IPS-18a (cell line): ENCODE measurements at regions not wholly inside any gene's neighbourhood (a gene's known extent, or its start where the extent isn't known, plus 50 kb on each side); places are given as distances from the start of the nearest gene placed in this dataset.

Experiments
- H3K27ac ChIP-seq: one replicate; pipeline ENCODE4 v1.5.1; 2013; ENCODE audit warnings: low read length
- H3K27me3 ChIP-seq: one replicate; pipeline ENCODE4 v1.6.1; 2013; ENCODE audit warnings: mild to moderate bottlenecking, low read length; ENCODE audit not compliant: control insufficient read depth, insufficient read depth
- H3K36me3 ChIP-seq: one replicate; pipeline ENCODE4 v1.6.1; 2013; ENCODE audit warnings: low read depth, low read length; ENCODE audit not compliant: control insufficient read depth
- H3K4me1 ChIP-seq: one replicate; pipeline ENCODE4 v1.6.1; 2013; ENCODE audit warnings: low read depth, low read length; ENCODE audit not compliant: control insufficient read depth
- H3K4me3 ChIP-seq: one replicate; pipeline ENCODE4 v1.5.1; 2013; ENCODE audit warnings: low read length
- H3K9ac ChIP-seq: one replicate; pipeline ENCODE4 v1.6.1; 2013; ENCODE audit warnings: mild to moderate bottlenecking, low read length, moderate library complexity
- H3K9me3 ChIP-seq: one replicate; pipeline ENCODE4 v1.6.1; 2013; ENCODE audit warnings: low read depth, low read length; ENCODE audit not compliant: control insufficient read depth

DNA sequence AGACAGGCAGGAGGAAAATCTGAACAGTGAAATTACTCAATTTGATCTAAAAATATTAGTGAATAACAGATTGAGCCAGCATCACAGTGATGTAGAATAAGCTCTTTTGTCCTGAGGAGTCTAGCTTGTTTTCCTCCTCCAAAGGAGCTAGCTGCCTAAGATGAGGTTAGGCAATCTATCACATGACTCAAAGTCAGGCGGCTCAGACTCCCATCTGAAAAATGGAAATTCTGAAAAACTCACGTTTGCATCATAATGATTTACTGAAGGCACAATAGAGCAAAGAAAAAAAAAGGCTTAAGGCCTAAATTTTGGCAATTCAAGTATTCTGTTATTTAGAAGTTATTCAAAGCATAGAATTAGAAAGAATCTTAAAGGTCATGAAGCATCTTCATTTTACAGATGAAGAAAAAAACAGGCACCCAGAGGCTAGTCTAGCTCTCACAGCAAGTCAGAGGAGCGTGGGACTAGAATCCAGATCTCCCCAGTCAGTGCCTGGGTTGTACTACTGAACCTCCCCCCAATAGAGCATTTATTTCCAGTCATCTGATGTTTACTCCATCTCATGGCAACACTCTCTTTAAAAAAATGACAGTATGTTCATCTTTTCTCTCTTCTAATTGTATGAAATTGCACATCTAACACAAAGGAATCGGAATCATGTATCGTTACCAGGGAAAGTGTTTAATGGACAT is 62.5 kb upstream of the ATF3 start:
- Histone ChIP-seq H3K9ac (no peak overlapping the region), H3K4me3 (no peak overlapping the region), H3K4me1 (peaks cover 22% of the 10 kb centered on the region), H3K36me3 (no peaks in the 10 kb centered on the region), H3K9me3 (no peaks in the 10 kb centered on the region), H3K27me3 (peaks cover 4% of the 10 kb centered on the region), H3K27ac (no peak overlapping the region)

DNA sequence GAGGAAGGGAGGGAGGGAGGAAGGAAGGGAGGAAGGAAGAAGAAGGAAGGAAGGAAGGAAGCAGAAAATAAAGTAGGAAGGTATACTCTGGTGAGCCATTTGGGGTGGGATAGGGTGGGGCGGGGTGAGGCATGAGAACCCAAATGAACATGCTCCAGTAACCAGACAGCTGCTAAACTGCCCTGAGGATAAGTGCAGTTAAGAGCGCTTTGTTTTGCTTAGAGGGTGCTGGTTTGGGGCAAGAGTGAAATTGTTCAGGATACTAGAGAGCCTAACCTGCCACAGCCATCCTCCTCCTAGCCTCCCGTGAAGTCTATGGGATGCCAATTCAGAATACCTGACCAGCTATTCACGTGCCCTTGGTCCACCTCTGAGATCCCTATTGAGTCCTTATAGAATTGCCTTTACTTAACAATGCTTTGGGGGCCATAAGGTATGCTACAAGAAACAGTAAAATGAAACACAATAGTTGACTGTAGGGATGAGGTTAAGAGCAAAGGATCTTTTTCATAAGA is 59.0 kb upstream of the ATF3 start:
- no peaks in the 10 kb centered on the region for H3K9me3 ChIP-seq
- H3K4me3 ChIP-seq: no peak overlapping the region
- H3K36me3 ChIP-seq: no peaks in the 10 kb centered on the region
- no peak overlapping the region for H3K27ac ChIP-seq
- H3K4me1 ChIP-seq: peaks cover 29% of the 10 kb centered on the region
- no peaks in the 10 kb centered on the region for H3K27me3 ChIP-seq
- H3K9ac ChIP-seq: no peak overlapping the region

DNA sequence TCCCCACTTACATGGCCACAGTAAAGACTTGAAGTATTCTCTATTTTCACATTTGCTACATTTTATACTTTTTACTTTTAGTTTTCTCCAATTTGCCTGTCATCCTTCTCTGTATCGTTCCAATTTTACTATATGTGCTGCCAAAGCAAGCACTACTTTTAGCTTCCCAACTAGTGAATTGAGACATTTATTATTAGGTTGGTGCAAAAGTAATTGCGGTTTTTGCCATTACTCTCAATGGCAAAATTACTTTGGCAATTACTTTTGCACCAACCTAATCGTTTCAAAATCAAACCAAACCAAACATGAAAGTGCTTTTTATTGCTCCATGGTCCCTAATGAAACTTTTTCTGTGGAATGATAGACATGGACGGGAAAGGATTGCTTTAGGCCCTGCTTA is 56.6 kb upstream of the ATF3 start:
- peaks cover 22% of the 10 kb centered on the region for H3K4me1 ChIP-seq
- H3K9me3 ChIP-seq: no peaks in the 10 kb centered on the region
- H3K4me3 ChIP-seq: peak overlapping the region; percentile 9
- peaks cover 5% of the 10 kb centered on the region for H3K27me3 ChIP-seq
- H3K36me3 ChIP-seq: no peaks in the 10 kb centered on the region
- no peak overlapping the region for H3K9ac ChIP-seq
- no peak overlapping the region for H3K27ac ChIP-seq

DNA sequence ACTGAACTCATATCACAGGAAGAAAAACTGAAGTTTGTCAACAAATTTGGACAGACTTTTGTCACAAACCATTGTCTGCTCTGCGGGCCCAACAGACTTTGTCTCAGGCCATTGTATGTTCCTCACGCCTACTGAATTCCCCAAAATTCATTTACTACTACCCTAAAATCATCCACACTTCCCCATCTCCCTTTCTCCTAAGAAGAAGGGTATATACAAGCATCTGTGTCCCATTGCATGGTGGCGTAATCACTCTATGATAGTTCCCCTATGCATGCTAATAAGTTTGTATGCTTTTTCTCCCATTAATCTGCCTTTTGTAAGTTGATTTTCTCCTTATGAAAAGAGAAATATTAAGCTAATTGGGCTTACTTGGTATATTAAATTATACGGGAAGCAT is 54.9 kb upstream of the ATF3 start:
- no peak overlapping the region for H3K4me3 ChIP-seq
- H3K9ac ChIP-seq: no peak overlapping the region
- H3K9me3 ChIP-seq: no peaks in the 10 kb centered on the region
- no peak overlapping the region for H3K27ac ChIP-seq
- peaks cover 25% of the 10 kb centered on the region for H3K4me1 ChIP-seq
- peaks cover 18% of the 10 kb centered on the region for H3K27me3 ChIP-seq
- no peaks in the 10 kb centered on the region for H3K36me3 ChIP-seq

DNA sequence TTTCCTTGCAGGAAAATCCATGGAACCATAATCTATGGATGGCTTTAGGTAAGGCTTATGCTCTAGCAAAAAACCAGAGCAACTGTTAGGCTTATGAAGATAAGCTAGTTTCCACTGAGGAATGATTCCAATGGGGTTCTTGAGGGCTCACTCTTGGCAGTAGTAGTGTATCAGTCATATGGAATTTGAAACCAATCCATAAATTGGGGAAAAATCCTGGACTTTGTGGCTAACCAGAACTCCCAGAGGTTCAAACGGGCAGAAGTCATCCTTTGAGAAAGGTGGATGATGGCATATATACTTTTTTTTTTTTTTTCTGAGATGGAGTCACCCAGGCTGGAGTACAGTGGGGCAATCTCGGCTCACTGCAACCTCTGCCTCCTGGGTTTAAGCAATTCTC is 54.2 kb upstream of the ATF3 start:
- Histone ChIP-seq H3K36me3 (no peaks in the 10 kb centered on the region), H3K9ac (no peak overlapping the region), H3K9me3 (no peaks in the 10 kb centered on the region), H3K4me1 (peaks cover 25% of the 10 kb centered on the region), H3K27ac (no peak overlapping the region), H3K4me3 (no peak overlapping the region), H3K27me3 (peaks cover 18% of the 10 kb centered on the region)

DNA sequence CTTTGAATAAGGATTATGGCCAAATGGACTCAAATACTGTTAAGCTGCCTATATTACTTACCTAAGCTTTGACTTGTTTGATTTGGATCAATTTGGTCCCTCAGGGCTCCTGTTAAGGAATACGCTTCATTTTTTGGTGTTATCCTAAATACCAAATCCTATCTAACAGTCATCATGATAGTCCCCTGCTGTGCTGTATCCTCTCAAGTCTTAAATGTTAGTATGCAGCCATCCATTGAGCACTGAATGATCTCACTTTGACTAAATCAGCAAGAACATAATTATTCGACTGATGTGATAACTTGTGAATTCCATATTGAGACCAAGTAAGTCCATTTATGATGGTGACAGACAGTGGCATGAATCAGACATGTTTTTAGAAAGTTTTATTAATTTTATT is 53.1 kb upstream of the ATF3 start:
- H3K9ac ChIP-seq: no peak overlapping the region
- H3K36me3 ChIP-seq: no peaks in the 10 kb centered on the region
- H3K4me1 ChIP-seq: peaks cover 19% of the 10 kb centered on the region
- H3K27me3 ChIP-seq: peaks cover 18% of the 10 kb centered on the region
- no peak overlapping the region for H3K4me3 ChIP-seq
- H3K9me3 ChIP-seq: no peaks in the 10 kb centered on the region
- no peak overlapping the region for H3K27ac ChIP-seq

DNA sequence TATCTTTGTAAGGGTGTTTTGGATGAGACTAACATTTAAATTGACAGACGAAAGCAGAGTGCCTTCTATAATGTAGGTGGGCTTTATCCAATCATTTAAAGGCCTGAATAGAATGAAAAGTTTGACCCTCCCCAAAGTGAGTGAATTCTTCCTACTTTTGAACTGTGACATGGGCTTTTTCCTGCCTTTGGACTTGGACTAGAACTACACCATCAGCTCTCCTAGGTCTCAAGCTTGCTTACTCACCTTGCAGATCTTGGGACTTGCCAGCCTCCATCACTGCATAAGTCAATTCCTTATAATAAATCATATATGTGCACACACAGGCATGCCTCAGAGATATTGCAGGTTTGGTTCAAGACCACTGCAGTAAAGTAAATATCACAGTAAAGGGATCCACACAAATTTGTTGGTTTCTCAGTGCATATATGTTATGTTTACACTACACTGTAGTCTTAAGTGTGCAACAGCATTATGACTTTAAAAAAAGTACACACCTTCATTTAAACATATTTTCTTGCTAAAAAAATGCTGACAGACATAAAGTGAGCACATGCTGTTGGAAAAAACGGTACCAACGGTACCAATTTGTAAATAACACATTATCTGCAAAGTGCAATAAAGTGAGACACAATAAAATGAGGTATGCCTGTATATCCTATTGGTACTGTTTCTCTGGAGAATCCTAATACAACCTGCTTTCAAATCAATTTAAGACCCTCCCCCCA is 51.6 kb upstream of the ATF3 start:
- Histone ChIP-seq H3K27me3 (peaks cover 18% of the 10 kb centered on the region), H3K9me3 (no peaks in the 10 kb centered on the region), H3K27ac (no peak overlapping the region), H3K36me3 (no peaks in the 10 kb centered on the region), H3K9ac (no peak overlapping the region), H3K4me1 (peaks cover 13% of the 10 kb centered on the region), H3K4me3 (no peak overlapping the region)

DNA sequence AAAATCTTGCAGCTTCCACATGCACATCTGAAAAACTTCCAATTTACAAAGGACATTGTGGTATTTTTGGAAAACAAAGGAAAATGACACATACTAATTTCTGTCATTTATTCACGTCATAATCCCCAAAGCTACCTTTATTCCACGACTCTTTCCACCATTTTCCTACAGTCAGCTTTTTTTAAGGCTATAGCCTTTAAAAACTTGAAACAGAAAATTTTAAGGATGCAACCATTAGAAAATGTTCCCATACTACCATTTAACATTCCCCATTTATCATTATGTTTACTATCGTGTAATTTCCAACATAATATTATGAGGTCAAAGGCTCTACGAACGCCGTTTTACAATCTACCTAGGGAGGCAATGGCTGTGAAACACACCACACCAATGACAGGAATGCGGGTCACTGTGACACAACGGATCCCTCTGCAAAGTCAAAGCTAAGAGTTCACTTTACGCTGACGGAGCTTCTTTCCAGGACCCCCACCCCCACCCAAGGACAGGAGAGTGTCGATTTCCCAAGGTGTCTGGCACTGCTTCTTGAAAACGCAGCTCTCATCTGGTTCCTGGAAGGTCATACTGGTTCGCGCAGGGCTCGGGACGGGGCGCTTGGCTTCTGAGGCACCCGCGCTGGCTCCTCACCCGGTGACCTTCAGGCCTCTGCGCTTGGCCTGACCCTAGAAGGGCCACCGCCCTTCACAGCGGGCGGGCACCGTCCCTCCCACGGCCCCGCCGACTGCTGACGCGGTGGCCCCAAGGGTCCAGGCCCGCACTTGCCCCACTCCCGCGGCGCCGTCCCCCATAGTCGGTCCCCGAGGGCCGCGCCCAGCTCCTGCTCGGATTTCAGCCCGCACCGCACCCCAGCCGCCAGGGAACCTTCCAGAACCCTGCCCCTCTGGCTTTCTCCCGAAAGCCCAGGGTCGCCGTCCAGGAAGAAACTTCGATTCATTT is 50.5 kb upstream of the ATF3 start:
- H3K27ac ChIP-seq: no peak overlapping the region
- H3K9ac ChIP-seq: peak overlapping the region; percentile 55
- H3K36me3 ChIP-seq: no peaks in the 10 kb centered on the region
- H3K4me1 ChIP-seq: peaks cover 12% of the 10 kb centered on the region
- peak overlapping the region; percentile 64 for H3K4me3 ChIP-seq
- no peaks in the 10 kb centered on the region for H3K9me3 ChIP-seq
- peaks cover 18% of the 10 kb centered on the region for H3K27me3 ChIP-seq

DNA sequence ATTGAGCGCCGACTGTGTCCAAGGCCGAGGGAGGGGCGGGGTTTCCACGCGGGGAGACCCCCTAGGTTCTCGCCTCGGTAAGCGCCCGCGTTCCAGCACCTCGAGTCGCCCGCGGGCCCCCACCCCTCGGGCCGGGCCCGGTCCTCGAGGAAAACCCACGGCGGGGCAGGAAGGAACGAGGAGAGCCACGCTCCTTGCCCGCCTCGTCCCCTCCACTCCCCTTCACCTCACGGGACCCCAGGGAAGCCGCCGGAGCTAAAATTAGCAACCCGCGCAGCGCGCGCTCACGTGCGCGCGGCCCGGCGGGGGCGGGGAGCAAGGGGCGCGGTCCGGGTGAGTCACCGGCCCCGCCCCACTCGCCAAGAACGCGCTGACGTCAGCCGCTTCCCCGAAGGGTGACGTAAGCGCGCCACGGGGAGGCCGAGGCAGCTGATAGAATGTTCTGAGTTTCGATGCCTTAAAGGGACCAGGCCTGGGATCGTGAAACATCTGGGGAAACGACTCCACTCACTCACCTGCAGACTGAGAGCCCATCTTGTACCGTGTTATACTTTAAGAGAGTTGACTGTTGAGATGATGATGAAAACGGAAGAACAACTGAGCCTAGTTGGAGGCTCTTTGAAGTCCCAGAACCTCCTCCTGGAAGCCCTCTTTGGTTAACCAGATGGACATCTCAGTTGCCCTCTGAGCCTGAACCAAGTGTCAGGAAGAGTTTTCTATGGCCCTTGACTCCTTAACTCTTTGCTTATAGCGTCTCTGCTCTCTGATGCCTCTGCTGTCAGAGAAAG is 49.7 kb upstream of the ATF3 start:
- Histone ChIP-seq H3K36me3 (no peaks in the 10 kb centered on the region), H3K27ac (no peak overlapping the region), H3K27me3 (peaks cover 18% of the 10 kb centered on the region)

More for the DNA sequence above, 49.7 kb upstream of the ATF3 start:
- H3K4me1 ChIP-seq: peaks cover 12% of the 10 kb centered on the region
- H3K4me3 ChIP-seq: peak overlapping the region; percentile 64
- no peaks in the 10 kb centered on the region for H3K9me3 ChIP-seq
- peak overlapping the region; percentile 55 for H3K9ac ChIP-seq
